ENCODE measurements at regions not wholly inside any gene's neighbourhood (a gene's known extent, or its start where the extent isn't known, plus 50 kb on each side); places are given as distances from the start of the nearest gene placed in this dataset.

DNA sequence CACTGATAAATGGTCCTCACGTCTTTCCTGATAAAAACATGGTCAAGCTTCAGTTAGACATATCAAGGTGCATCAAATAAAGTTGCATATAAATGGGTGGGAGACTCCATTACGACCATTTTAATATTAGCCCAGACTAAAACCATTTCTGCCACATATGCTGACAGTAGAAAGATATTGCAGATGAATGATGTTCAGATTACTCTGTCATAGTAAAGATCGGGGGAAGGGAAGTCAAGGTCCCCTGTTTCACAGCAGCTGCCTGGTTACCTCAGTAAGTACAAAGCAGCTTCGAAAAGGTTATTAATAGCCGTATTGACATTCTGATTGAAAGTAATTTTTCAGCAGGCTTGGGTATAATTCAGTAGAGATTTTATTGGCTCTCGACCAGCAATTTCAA is 927.7 kb upstream of the CDH2 start:
- TF ChIP-seq, protein P1, sequence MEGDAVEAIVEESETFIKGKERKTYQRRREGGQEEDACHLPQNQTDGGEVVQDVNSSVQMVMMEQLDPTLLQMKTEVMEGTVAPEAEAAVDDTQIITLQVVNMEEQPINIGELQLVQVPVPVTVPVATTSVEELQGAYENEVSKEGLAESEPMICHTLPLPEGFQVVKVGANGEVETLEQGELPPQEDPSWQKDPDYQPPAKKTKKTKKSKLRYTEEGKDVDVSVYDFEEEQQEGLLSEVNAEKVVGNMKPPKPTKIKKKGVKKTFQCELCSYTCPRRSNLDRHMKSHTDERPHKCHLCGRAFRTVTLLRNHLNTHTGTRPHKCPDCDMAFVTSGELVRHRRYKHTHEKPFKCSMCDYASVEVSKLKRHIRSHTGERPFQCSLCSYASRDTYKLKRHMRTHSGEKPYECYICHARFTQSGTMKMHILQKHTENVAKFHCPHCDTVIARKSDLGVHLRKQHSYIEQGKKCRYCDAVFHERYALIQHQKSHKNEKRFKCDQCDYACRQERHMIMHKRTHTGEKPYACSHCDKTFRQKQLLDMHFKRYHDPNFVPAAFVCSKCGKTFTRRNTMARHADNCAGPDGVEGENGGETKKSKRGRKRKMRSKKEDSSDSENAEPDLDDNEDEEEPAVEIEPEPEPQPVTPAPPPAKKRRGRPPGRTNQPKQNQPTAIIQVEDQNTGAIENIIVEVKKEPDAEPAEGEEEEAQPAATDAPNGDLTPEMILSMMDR (IDR thresholded peaks at IDR 0.05) = no peak
- no peak for TF ChIP-seq SIN3A (IDR thresholded peaks at IDR 0.05; ENCODE audit: borderline replicate concordance, insufficient read depth, low read depth, low read length)
- TF ChIP-seq, protein P2, sequence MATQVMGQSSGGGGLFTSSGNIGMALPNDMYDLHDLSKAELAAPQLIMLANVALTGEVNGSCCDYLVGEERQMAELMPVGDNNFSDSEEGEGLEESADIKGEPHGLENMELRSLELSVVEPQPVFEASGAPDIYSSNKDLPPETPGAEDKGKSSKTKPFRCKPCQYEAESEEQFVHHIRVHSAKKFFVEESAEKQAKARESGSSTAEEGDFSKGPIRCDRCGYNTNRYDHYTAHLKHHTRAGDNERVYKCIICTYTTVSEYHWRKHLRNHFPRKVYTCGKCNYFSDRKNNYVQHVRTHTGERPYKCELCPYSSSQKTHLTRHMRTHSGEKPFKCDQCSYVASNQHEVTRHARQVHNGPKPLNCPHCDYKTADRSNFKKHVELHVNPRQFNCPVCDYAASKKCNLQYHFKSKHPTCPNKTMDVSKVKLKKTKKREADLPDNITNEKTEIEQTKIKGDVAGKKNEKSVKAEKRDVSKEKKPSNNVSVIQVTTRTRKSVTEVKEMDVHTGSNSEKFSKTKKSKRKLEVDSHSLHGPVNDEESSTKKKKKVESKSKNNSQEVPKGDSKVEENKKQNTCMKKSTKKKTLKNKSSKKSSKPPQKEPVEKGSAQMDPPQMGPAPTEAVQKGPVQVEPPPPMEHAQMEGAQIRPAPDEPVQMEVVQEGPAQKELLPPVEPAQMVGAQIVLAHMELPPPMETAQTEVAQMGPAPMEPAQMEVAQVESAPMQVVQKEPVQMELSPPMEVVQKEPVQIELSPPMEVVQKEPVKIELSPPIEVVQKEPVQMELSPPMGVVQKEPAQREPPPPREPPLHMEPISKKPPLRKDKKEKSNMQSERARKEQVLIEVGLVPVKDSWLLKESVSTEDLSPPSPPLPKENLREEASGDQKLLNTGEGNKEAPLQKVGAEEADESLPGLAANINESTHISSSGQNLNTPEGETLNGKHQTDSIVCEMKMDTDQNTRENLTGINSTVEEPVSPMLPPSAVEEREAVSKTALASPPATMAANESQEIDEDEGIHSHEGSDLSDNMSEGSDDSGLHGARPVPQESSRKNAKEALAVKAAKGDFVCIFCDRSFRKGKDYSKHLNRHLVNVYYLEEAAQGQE (IDR thresholded peaks at IDR 0.05; ENCODE audit: insufficient read depth in 1 of 2, low read depth in 2 of 2, low read length in 1 of 2) = no peak
- no peak for TF ChIP-seq POLR2AphosphoS5 (IDR thresholded peaks at IDR 0.05; ENCODE audit: low read depth, low read length)
- no peak for TF ChIP-seq TCF7L2 (IDR thresholded peaks at IDR 0.05; ENCODE audit: low read depth, low read length)

Data from Panc1 (cell line).